ENCODE measurements at regions not wholly inside any gene's neighbourhood (a gene's known extent, or its start where the extent isn't known, plus 50 kb on each side); places are given as distances from the start of the nearest gene placed in this dataset.

- DNase-seq: no peak
Measured at GRCh38 chr12:22993609-22994315, 368.8 kb downstream of the ETNK1 start.

GRCh38 chr12:22994316-22994675, 369.3 kb downstream of the ETNK1 start:
- no peak for DNase-seq

GRCh38 chr12:23001487-23001886, 376.5 kb downstream of the ETNK1 start:
- no peak for DNase-seq

GRCh38 chr12:23002381-23002780, 377.4 kb downstream of the ETNK1 start:
- no peak for DNase-seq

GRCh38 chr12:23004473-23005020, 379.6 kb downstream of the ETNK1 start:
- no peak for DNase-seq

- no peak for DNase-seq
Measured at GRCh38 chr12:23005387-23005786, 380.4 kb downstream of the ETNK1 start.

GRCh38 chr12:23006413-23006812, 381.4 kb downstream of the ETNK1 start:
- DNase-seq: no peak

GRCh38 chr12:23008623-23009022, 383.7 kb downstream of the ETNK1 start:
- no peak for DNase-seq

- no peak for DNase-seq
Measured at GRCh38 chr12:23014749-23015148, 389.8 kb downstream of the ETNK1 start.

GRCh38 chr12:23025372-23026016, 400.5 kb downstream of the ETNK1 start:
- no peak for DNase-seq

GRCh38 chr12:23028158-23028802, 403.3 kb downstream of the ETNK1 start:
- DNase-seq: no peak

- DNase-seq: no peak
Measured at GRCh38 chr12:23029185-23029584, 404.2 kb downstream of the ETNK1 start.

- no peak for DNase-seq
Measured at GRCh38 chr12:23039834-23040233, 414.9 kb downstream of the ETNK1 start.

GRCh38 chr12:23041774-23042173, 416.8 kb downstream of the ETNK1 start:
- DNase-seq: no peak

- no peak for DNase-seq
Measured at GRCh38 chr12:23043646-23044045, 418.7 kb downstream of the ETNK1 start.

GRCh38 chr12:23049180-23049579, 424.2 kb downstream of the ETNK1 start:
- no peak for DNase-seq

- DNase-seq: peak; percentile 8
Measured at GRCh38 chr12:23055004-23055403, 430.0 kb downstream of the ETNK1 start.

GRCh38 chr12:23057571-23057970, 432.6 kb downstream of the ETNK1 start:
- no peak for DNase-seq

GRCh38 chr12:23060161-23060560, 435.2 kb downstream of the ETNK1 start:
- no peak for DNase-seq

GRCh38 chr12:23063206-23063605, 438.2 kb downstream of the ETNK1 start:
- DNase-seq: no peak

- no peak for DNase-seq
Measured at GRCh38 chr12:23066095-23066494, 441.1 kb downstream of the ETNK1 start.

GRCh38 chr12:23083267-23083666, 458.3 kb downstream of the ETNK1 start:
- peak; percentile 30 for DNase-seq

- peak; percentile 9 for DNase-seq
Measured at GRCh38 chr12:23084236-23084995, 459.4 kb downstream of the ETNK1 start.
